Lower lobe of right lung (tissue), 2 donors: ENCODE measurements at regions not wholly inside any gene's neighbourhood (a gene's known extent, or its start where the extent isn't known, plus 50 kb on each side); places are given as distances from the start of the nearest gene placed in this dataset.

Experiments used
- ATAC-seq, 2 donors: fragments of 200-7000 bp; cut with Tn5 transposase; one replicate each; pipeline ENCODE4 v1.9.1; 2020 to 2022; ENCODE audit warnings: mild to moderate bottlenecking in 2 of 2, moderate library complexity in 2 of 2
- DNase-seq: peaks from one replicate; pipeline ENCODE4 v3.0.0-alpha.2; 2020
- H3K27ac ChIP-seq: fragments of 200-600 bp; one replicate; pipeline ENCODE4 v1.8.0; 2022
- H3K27me3 ChIP-seq: fragments of 200-600 bp; one replicate; pipeline ENCODE4 v1.8.0; 2022; ENCODE audit warnings: low read depth
- H3K36me3 ChIP-seq: fragments of 200-600 bp; one replicate; pipeline ENCODE4 v1.8.0; 2022; ENCODE audit warnings: mild to moderate bottlenecking
- H3K4me1 ChIP-seq: fragments of 200-600 bp; one replicate; pipeline ENCODE4 v1.8.0; 2022
- H3K4me3 ChIP-seq: fragments of 200-600 bp; one replicate; pipeline ENCODE4 v1.8.0; 2022; ENCODE audit warnings: mild to moderate bottlenecking
- H3K9me3 ChIP-seq: fragments of 200-600 bp; one replicate; pipeline ENCODE4 v1.8.0; 2022
- CTCF ChIP-seq: fragments of 200-600 bp; IDR thresholded peaks from one replicate; pipeline ENCODE4 v1.8.0; 2022; ENCODE audit warnings: antibody characterized with exemption, mild to moderate bottlenecking
- intact Hi-C: fragments of 100-400 bp; cut with DNase I; formaldehyde crosslinking; loops from one replicate; pipeline ENCODE4 v1.11.0; 2022
- donor health status: DM: no; HTN: yes; CAD: no; lungs with severe emphysema.

- Histone ChIP-seq H3K36me3 (no peaks in the 10 kb centered on the region), H3K4me1 (no peaks in the 10 kb centered on the region), H3K27me3 (no peaks in the 10 kb centered on the region), H3K27ac (no peak overlapping the region), H3K4me3 (no peak overlapping the region), H3K9me3 (no peaks in the 10 kb centered on the region)
- DNase-seq (no peak), ATAC-seq (no peak)
- intact Hi-C loops, result no loop called here
- no peak for TF ChIP-seq CTCF
These were observed 428.6 kb downstream of the PTPRC start for GRCh38 chr1:199067483-199067882.

- no peaks in the 10 kb centered on the region for H3K36me3 ChIP-seq
- no peaks in the 10 kb centered on the region for H3K9me3 ChIP-seq
- H3K27ac ChIP-seq, result no peak overlapping the region
- intact Hi-C loops, result no loop called here
- no peak for DNase-seq
- no peaks in the 10 kb centered on the region for H3K27me3 ChIP-seq
- H3K4me3 ChIP-seq, result no peak overlapping the region
- no peak for TF ChIP-seq CTCF
- no peaks in the 10 kb centered on the region for H3K4me1 ChIP-seq
- ATAC-seq, result no peak
These were observed 432.2 kb downstream of the PTPRC start for GRCh38 chr1:199071080-199071479.

GRCh38 chr1:199073166-199073565, 434.3 kb downstream of the PTPRC start:
- no peak for TF ChIP-seq CTCF
- Histone ChIP-seq H3K27ac (no peak overlapping the region), H3K4me1 (no peaks in the 10 kb centered on the region), H3K4me3 (no peak overlapping the region), H3K36me3 (no peaks in the 10 kb centered on the region), H3K27me3 (no peaks in the 10 kb centered on the region), H3K9me3 (no peaks in the 10 kb centered on the region)
- intact Hi-C loops, result no loop called here
- no peak for DNase-seq
- ATAC-seq, result no peak

DNA sequence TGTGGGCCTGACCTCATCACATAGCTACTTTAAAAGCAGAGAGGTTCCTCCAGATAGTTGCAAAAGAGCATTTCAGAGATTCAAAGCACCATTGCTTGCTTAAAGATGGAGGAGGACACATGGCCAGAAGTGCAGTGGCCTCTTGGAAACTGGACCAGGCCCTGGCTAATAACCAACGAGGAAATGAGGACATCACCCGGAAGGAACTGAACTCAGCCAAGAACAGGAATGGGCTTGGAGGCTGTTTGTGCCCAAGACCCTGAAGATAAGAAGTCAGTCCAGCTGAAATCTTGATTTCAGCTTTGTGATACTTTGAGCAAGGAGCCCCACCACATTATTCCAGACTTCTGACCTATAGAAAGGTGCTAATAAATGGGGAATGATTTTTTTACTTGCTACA, 437.0 kb downstream of the PTPRC start:
- Histone ChIP-seq H3K4me1 (no peaks in the 10 kb centered on the region), H3K4me3 (no peak overlapping the region), H3K9me3 (no peaks in the 10 kb centered on the region), H3K27ac (no peak overlapping the region), H3K36me3 (no peaks in the 10 kb centered on the region), H3K27me3 (no peaks in the 10 kb centered on the region)
- intact Hi-C loops, result no loop called here
- no peak for TF ChIP-seq CTCF
- DNase-seq, result no peak
- ATAC-seq, result no peak

DNA sequence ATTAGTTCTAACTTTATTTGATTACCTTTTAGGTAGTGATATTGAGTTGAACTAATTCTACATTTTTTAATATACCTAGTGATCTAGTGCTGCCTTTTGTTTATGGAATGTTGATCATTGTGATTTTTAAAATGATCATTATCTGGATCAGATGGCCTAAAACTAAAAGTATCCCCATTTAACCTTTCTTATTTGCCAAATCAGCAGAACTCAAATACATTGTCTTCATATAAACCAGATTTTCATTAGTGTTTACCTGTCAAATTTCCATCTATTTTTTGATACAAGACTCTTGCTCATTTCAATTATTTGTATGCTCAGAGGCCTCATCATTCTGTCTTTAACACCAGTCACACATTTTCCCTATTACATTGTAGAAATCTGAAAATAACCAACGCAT, 441.2 kb downstream of the PTPRC start:
- intact Hi-C loops, result no loop called here
- ATAC-seq (no peak), DNase-seq (no peak)
- no peak overlapping the region for H3K27ac ChIP-seq
- H3K9me3 ChIP-seq, result no peaks in the 10 kb centered on the region
- H3K36me3 ChIP-seq, result no peaks in the 10 kb centered on the region
- no peak overlapping the region for H3K4me3 ChIP-seq
- H3K4me1 ChIP-seq, result no peaks in the 10 kb centered on the region
- no peaks in the 10 kb centered on the region for H3K27me3 ChIP-seq
- TF ChIP-seq CTCF, result no peak

- no peak overlapping the region for H3K4me3 ChIP-seq
- no peaks in the 10 kb centered on the region for H3K9me3 ChIP-seq
- H3K36me3 ChIP-seq, result no peaks in the 10 kb centered on the region
- TF ChIP-seq CTCF, result no peak
- H3K27me3 ChIP-seq, result no peaks in the 10 kb centered on the region
- intact Hi-C loops, result no loop called here
- H3K27ac ChIP-seq, result no peak overlapping the region
- DNase-seq (no peak), ATAC-seq (no peak)
- no peaks in the 10 kb centered on the region for H3K4me1 ChIP-seq
These were observed 442.9 kb downstream of the PTPRC start for GRCh38 chr1:199081739-199082138.
